HG03045 (cell line): ENCODE measurements at regions not wholly inside any gene's neighbourhood (a gene's known extent, or its start where the extent isn't known, plus 50 kb on each side); places are given as distances from the start of the nearest gene placed in this dataset.
A peak's percentile ranks its signal among the peaks of the same experiment; 100 is the strongest.

Experiments
- ATAC-seq: cut with Tn5 transposase; IDR thresholded peaks from one replicate; pipeline ENCODE4 v1.9.1; 2021; ENCODE audit warnings: mild to moderate bottlenecking, moderate library complexity; ENCODE audit not compliant: unreplicated experiment

GRCh38 chr3:167895684-167896083, 160.2 kb downstream of the SERPINI1 start:
- ATAC-seq = no peak

- ATAC-seq = no peak
These were observed 159.7 kb downstream of the SERPINI1 start for GRCh38 chr3:167895178-167895577.

DNA sequence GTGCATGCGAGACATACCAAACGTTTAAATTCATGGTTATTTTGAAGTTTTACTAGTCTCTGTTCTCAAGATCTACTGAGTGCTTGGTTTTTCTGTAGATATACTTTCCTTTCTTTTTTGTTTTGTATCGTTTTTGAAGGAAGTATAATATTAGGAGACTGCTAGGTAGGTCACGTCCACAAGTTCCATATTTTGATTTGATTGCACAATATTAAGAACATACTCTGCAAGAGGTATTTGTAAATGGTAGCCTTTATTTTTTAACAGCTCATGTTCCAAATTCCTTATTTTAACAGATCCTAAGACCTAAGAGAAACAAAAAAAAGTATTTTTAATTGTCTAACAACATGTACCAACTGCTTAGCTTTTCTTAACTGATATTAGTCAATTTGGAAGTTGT, 156.7 kb downstream of the SERPINI1 start:
- no peak for ATAC-seq

DNA sequence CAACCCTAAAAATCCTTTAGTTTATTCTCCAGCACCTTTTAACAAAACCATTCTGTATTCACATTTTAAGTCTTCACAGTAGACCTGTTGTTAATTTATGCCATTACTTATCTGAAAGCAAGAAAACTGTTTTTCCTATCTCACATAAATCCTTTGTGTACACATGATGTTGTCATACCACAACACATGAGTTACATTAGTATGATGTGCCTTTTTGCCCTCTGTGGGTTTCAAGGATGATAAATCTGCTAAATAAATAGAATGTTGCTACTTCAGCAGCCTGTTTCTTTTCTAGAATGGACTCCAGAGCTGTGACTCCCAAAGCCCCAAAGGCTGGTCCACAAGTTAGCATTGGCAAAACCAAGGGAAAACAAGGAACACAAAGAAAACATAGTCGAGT, 151.6 kb downstream of the SERPINI1 start:
- ATAC-seq = no peak

DNA sequence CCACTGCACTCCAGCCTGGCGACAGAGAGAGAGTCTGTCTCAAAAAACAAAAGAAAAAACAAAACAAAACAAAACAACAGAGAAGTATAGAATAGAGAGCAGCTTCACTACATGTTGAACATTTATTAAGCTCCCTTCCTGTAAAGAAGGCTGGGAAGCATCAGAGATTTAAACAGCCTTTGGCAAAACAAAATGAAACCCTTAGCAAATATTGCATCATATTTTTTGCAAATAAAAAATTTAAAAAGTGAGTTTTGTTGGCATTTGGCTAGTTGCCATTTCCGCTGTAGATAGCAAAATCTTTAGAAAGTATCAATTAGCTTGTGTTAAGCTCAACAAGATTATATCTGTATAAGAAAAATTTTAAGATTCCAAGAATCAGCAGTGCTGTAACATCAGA, 151.2 kb downstream of the SERPINI1 start:
- ATAC-seq = no peak

GRCh38 chr3:167885277-167885676, 149.8 kb downstream of the SERPINI1 start:
- no peak for ATAC-seq

DNA sequence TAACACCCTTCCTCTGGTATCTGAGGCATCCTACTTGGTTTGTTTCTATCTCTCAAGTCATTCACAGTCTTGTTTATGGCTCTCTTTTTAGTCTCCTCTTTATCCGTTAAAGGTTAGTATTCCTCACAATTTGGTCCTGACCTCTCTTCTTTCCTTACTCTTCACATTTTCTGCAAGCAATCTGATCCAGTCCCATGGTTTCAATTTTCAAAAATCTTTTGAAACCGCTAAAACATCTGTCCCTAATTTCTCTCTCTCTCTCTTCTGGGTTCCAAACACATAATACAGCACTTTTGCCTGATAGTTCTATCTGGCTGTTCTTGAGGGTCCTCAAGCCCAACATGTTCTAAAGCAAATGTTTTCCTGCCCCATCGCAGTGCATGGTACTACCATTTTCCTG, 149.0 kb downstream of the SERPINI1 start:
- no peak for ATAC-seq

DNA sequence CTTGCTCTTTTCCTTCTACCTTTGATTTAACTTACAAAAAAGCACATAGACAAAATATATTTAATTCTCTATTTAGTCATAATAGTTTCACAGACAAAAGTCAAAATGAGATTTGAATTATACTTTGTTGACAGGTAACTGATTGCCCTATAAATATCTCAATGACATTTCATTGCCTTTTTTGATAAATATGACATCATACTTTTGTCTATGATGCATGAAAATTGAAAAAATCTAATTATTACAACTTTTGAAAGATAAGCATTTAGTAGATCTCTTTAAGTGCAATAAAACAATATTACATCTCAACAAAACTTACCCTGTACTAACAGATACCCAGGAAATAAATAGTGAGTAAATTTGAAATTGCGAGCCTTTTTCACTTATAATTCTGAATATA, 147.9 kb downstream of the SERPINI1 start:
- ATAC-seq = no peak

GRCh38 chr3:167882057-167882667, 146.6 kb downstream of the SERPINI1 start:
- ATAC-seq = peak; percentile 72

GRCh38 chr3:167880183-167880582, 144.7 kb downstream of the SERPINI1 start:
- ATAC-seq = no peak

DNA sequence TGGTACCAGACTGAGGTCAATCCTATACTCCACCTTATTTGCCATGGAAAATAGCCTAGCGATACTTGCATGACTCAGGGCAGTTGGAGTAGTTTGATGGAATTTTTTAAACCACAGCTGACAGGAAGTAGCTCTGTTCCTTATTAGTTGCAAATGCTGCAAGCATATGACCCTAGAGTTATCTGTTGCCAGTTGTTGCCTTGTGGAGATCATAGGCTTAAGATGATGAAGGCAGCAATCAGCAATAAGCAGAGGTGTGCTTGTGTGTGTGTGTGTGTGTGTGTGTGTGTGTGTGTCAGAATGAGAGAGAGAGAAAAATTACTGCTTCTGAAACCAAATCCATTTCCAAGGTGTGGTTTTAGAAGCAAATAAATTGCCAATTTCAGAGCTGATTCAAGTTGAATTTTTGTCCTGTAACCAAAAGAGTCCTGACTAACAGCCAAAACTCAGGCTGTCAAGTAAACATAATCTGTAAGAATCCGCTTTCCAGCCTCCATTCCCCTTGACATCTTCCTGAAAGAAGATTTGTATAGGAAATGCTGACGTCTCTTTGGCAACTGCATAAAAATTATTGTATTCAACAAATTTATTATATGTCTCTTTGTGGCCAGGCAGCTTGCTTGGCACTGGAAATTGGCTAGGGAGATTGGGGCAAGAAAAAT, 141.2 kb downstream of the SERPINI1 start:
- no peak for ATAC-seq
